NCI-H2029 treated with DMSO at 0.1 percent for 48 hours (cell line): ENCODE measurements at regions not wholly inside any gene's neighbourhood (a gene's known extent, or its start where the extent isn't known, plus 50 kb on each side); places are given as distances from the start of the nearest gene placed in this dataset.

Source experiments
- DNase-seq: peaks from one replicate; lab custom pipeline; 2025; lab: John Stamatoyannopoulos, UW

DNA sequence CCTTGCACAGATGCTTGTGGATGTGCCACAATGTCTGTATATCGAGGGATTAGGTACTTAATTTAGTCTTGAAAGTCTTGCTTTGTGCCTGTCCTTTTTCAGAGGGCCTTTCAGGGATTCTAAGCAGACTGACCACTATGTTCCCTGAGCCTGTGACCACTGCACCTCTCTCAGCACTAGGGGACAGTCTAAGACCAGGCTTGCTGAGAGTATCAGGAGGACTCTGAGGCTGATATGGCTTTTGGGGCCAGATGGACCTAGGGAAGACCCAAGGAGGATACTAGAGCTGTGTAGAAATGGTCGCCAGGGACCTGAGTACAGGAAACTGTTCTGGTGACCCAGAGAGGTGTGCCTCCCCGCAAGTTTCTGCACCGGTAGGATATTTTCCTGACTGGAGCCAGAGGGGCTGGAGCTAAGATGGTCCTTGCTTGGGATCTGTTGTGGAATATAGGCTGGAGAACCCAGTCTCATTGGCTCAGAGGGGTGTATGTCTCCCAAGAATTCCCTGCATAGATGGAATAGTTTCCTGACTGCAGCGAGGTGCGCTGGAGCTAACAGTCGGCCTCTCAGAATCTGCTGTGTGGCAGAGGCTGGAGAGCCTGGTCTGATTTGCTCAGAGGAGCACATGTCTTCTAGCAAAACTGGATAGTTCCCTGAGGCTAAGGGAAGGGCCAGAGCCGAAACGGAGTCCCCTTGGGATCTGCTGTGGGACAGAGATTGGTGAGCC lies 213.2 kb upstream of the DCBLD2 start:
- no peak for DNase-seq

GRCh38 chr3:99111235-99111634 lies 209.7 kb upstream of the DCBLD2 start:
- no peak for DNase-seq

DNA sequence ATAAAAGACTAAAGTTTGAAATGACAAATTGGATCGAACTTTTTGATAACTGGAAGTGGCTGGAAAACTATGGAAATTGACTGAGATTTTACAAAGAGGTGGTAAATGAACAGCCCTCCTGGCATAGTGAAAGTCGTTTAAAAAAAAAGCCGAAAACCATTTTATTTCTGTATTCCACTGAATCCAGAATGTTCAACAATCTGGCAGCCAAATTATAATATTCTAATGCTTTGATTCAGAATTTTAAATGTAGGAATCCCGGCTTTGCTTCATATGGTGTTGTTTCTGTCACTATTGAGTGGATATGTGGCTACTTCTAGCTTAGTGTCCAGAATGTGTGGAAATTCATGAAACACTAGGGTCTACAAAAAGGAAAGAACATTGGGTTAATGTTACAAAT lies 208.9 kb upstream of the DCBLD2 start:
- DNase-seq, result no peak

- no peak for DNase-seq
Observed at GRCh38 chr3:99108508-99108907, 207.0 kb upstream of the DCBLD2 start.

DNA sequence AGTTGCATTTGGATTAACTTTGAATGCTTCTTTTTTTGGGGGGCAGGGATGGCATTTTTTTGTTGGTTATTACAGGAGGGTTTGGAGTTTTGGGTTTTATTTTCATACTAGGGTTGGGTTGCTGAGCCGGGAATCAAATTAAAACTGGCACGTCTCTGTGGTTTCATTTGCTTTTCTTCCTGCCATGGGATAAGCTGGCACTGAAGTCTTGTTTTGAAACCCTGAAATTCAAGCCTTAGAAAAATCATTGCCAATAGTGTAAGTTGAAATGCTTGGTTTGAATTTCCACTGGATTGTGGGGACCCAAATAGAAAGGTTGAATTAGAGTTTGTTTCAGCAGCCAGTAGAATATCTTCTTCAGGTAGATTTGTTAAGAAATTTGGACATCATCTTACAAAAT lies 193.1 kb upstream of the DCBLD2 start:
- no peak for DNase-seq

- no peak for DNase-seq
Observed at GRCh38 chr3:99087277-99087676, 185.8 kb upstream of the DCBLD2 start.

DNA sequence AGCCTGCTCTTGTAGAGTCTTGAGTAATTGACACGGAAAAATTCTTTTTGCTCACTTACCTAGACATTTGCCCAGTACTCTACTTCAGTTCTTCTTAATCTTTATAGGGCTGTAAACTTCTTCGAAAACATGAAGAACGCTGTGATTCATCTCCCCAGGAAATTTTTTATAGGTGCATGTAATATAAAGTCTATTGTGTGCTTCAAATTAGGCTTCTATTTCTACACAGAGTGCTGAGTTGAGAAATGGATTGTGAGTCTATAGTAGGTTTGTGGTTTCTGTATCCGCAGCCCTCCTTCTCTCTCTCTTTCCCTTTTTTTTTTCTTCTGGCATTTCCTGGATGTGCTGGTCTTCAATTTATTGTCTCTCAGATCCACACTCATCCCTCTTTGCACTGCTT lies 183.3 kb upstream of the DCBLD2 start:
- no peak for DNase-seq

- no peak for DNase-seq
Observed at GRCh38 chr3:99084156-99084555, 182.7 kb upstream of the DCBLD2 start.

DNA sequence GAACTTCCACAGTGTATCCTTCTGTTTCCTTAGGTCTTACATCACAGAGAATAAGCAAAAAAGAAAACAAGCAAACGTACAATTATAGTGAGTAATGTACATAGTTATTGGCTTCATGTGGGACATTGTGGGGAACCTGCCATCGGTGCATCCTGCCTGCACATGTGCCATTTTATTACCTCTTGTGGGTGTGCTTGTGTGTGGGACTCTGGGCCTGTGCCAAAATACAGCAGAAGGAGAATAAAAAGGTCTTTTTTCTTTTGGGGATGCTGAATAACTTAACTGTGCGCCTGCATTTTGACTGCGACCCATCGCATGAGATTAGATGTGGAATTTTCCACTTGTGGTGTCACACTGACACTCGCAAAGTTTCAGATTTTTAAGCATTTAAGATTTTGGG lies 169.6 kb upstream of the DCBLD2 start:
- no peak for DNase-seq

DNA sequence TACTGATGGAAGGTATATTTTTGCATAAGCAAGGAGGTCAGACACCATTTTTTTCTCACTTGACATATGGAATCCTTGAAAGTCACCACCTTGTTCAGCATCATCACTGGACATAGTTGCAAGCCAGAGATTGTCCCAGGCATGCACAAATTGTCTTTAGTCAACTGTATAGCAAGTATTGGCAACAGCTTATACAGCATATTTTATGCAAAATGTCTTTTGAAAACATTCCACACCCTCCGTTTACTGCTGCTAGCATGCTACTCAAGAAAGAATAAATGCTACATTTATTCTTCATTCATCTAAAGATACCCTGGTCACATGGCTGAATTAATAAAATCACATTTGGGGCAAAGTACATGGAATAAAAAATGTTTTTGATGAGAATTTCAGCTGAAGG lies 168.5 kb upstream of the DCBLD2 start:
- DNase-seq, result no peak

DNA sequence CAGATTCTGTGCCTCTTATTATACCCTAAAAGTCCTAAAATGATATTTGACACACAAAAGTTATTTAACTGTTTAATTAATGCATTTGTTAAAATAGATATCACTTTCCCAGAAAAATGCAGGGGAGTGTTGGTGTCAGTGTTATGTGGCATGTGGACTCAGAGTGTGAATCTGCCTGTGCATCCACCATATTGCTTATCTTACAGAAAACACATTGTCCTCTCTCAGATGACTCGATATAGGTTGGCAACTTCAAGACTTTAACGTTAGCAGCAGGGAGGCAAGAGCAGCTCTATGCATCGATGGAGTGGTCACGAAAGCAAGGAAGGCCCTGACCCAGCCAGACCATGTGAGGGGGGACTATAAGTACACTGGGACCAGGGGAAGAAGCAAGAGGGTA lies 165.4 kb upstream of the DCBLD2 start:
- no peak for DNase-seq

DNA sequence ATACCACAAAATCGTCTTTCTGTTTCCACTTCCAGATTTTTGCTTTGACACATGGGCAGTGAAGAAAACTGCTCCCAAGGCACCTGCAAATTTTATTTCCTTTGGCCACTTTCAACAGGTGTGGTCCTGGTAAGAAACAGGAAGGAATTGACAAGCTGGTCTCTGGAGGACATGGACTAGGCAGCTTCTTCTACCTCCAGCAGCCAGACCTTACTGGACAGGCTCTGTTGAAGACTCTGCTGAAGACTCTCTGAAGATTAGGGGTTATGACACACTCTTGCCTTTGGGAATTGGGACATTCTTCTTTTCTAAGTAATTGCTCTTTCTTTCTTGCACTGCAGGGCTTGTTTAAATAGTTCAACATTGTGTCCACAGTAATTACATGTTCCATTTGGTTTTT lies 147.7 kb upstream of the DCBLD2 start:
- DNase-seq, result no peak

GRCh38 chr3:99041747-99042146 lies 140.3 kb upstream of the DCBLD2 start:
- no peak for DNase-seq

DNA sequence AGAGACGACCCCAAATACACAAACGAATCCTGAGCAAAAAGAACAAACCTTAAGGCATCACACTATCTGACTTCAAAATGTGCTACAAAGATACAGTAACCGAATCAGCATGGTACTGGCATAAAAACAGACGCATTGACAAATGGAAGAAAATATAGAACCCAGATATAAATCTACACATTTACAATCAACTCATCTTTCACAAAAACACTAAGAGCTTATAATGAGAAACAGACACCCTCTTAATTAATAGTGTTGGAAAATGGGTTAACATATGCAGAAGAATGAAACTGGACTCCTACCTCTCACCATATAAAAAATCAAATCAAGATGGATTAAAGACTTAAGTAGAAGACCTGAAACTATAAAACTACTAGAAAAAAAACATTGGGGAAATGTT lies 130.3 kb upstream of the DCBLD2 start:
- DNase-seq, result no peak

DNA sequence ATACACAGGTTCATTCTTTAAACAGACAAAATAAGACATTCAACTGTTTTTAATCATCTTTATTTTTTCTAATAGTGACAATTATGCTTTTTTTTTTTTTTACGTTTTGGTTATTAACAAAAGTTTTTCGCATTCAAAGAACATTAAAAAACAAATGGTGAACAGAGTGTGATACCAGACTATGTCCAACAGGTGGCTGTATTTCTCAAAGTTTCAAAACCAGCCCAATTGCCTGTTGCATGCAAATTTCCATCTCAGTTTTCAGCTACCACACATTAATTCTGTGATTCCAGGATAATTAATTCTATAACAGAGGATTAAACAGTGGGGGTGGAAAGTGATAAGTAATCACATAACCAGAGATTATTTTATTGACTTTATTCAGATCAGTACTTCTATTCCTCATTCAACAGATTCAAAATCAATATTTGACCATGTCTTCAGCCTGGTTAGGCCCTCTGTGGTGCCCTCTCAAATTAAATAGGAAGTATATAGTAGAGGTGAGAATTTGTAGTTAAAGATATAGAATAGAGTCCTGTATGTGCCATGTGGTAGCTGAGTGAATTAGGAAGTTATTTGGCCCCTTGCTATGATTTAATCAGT lies 122.2 kb upstream of the DCBLD2 start:
- no peak for DNase-seq

DNA sequence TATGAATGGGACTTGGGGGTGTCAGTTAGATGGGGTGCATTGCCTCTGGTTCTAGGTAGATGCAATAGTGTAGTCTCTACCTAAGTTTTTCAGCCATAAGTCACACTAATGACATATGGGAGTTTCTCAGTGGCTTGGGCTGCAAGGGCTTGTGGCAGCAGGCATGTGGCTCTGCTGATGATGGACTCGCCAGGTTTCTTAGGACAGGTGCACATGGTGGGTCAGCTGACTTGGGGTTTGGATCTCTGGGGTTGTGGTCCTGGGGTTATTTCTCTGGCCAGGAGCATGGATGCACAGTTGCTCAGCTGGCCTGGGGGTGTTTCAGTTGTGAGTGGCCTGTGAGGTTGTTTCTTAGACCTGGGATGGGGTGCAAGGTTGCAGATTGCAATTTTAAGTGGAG lies 120.0 kb upstream of the DCBLD2 start:
- no peak for DNase-seq

DNA sequence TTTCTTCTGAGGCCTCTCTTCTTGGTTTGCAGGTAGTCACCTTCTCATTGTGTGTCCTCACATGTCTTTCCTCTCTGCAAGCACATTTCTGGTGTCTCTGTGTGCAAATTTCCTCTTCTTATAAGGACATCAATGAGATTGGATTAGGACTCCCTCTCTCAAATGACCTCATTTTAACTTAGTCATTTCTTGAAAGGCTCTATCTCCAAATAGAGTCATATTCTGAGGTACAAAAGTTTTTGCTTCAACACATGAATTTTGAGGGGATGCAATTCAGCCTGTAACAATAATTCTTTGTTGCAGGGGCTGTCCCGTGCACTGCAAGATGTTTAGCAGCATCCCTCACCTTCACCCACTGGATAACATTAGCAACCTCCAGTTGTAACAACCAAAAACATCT lies 115.0 kb upstream of the DCBLD2 start:
- no peak for DNase-seq

DNA sequence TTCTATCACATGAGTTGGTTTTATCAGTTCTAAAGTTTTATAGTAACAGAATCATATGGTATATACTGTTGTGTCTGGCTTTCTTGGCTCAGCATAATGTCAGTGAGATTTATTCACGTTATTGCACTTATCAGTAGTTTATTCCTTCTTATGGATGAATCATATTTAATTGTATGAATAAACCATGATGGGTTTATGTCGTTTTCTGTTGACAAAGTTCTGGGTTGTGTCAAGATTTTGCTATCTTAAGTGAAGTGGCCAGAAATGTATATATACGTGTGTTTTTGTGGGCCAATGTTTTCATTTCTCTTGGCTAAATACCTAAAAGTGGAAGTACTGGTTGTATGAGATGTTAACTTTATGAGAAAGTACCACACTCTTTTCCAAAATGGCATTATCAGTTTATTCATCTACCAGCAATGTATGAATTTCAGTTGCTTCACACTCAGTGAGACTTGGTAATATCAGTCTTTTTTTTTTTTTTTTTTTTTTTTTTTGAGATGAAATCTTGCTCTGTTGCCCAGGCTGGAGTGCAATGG lies 112.4 kb upstream of the DCBLD2 start:
- no peak for DNase-seq

GRCh38 chr3:99013077-99013476 lies 111.6 kb upstream of the DCBLD2 start:
- no peak for DNase-seq

- no peak for DNase-seq
Observed at GRCh38 chr3:99012051-99012450, 110.6 kb upstream of the DCBLD2 start.

DNA sequence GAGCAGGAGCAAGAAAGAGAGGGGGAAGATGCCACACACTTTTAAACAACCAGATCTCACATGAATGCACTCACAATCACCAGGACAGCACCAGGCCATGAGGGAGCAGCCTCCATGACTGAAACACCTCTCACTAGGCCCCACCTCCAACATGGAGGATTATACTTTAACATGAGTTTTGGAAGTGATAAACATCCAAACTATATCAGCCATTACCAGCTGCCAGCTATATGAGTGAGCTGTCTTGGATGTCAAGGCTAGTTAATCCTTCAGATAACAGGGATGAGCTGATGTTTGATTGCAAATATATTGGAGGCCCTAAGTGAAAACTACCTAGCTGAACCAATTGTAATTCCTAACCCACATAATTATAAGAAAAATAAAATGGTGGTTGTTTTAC lies 108.4 kb upstream of the DCBLD2 start:
- DNase-seq, result no peak

DNA sequence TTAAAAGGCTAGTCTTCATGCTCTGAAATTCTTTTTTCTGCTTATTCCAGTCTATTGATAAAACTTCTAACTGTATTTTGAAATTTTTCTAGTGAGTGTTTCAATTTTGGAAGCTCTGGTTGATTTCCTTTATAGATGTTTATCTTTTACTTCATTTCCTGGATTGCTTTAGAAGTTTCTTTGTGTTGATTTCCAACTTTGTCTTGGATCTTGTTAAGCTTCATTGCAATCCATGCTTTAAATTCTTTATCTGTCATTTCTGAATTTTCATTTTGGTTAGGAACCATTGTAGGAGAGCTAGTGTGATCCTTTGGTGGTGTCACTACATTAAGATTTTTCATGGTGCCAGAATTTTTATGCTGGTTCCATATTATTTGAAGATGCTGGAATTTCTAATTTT lies 105.2 kb upstream of the DCBLD2 start:
- DNase-seq, result no peak

DNA sequence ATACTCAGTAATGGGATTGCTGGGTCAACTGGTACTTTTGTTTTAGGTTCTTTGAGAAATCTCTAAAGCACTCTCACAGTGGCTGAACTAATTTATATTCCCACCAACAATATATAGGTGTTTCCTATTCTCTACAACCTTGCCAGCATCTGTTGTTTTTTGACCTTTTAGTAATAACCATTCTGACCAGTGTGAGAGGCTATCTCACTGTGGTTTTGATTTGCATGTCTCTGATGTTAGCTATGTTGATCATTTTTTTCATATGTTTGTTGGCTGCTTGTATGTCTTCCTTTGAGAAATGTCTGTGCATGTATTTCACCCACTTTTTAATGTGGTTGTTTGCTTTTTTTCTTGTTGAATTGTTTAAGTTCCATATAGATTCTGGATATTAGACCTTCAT lies 98.2 kb upstream of the DCBLD2 start:
- no peak for DNase-seq
